ENCODE measurements at regions not wholly inside any gene's neighbourhood (a gene's known extent, or its start where the extent isn't known, plus 50 kb on each side); places are given as distances from the start of the nearest gene placed in this dataset.

GRCh38 chrX:22662776-22663175, 337.0 kb upstream of the DDX53 start:
- TF ChIP-seq POLR2AphosphoS5 (IDR thresholded peaks at IDR 0.05; ENCODE audit: insufficient read depth, low read depth, low read length) (no peak), FOS (IDR thresholded peaks at IDR 0.05; ENCODE audit: borderline replicate concordance, insufficient read depth, low read length) (no peak), CTCF (IDR thresholded peaks at IDR 0.05; ENCODE audit: extremely low read depth in 1 of 2, insufficient read depth in 1 of 2, low read depth in 1 of 2, low read length in 2 of 2) (no peak), MAX (IDR thresholded peaks at IDR 0.05; ENCODE audit: insufficient read depth, insufficient read length) (no peak), JUN (IDR thresholded peaks at IDR 0.05; ENCODE audit: borderline replicate concordance, insufficient read depth, insufficient read length, low read depth) (no peak), EZH2 (IDR thresholded peaks at IDR 0.05; ENCODE audit: borderline replicate concordance, low read depth, low read length, severe bottlenecking) (no peak), GATA2 (IDR thresholded peaks at IDR 0.05; ENCODE audit: insufficient read depth, insufficient read length, low read depth, low read length) (no peak), POLR2A (IDR thresholded peaks at IDR 0.05; ENCODE audit: low read depth, low read length) (no peak), MYC (IDR thresholded peaks at IDR 0.05; ENCODE audit: low read depth, low read length) (no peak)
- Histone ChIP-seq H3K9me1 (replicated peaks; ENCODE audit: control insufficient read depth, extremely low read depth, insufficient read depth, low read length) (no peaks in the 10 kb centered on the region), H4K20me1 (replicated peaks; ENCODE audit: control insufficient read depth, extremely low read depth, insufficient read depth, low read length) (no peaks in the 10 kb centered on the region), H3K27me3 (ENCODE audit: control insufficient read depth in 2 of 2, insufficient read depth in 2 of 2, low read length in 2 of 2) (no peaks in the 10 kb centered on the region), H3K9me3 (replicated peaks; ENCODE audit: control insufficient read depth, insufficient read depth, low read length) (no peaks in the 10 kb centered on the region), H3K4me2 (ENCODE audit: insufficient read depth, low read length) (no peak overlapping the region), H3K36me3 (ENCODE audit: control insufficient read depth in 2 of 2, extremely low read depth in 1 of 2, insufficient read depth in 2 of 2, low read length in 2 of 2) (no peaks in the 10 kb centered on the region), H3K4me3 (replicated peaks in 1 of 3; ENCODE audit: insufficient read depth in 1 of 3, low read depth in 1 of 3, low read length in 3 of 3) (no peak overlapping the region), H3K79me2 (ENCODE audit: control insufficient read depth, insufficient read depth, low read length) (no peaks in the 10 kb centered on the region), H3K27ac (ENCODE audit: insufficient read depth, low read depth, low read length) (no peak overlapping the region), H3K4me1 (ENCODE audit: control insufficient read depth, extremely low read depth, insufficient read depth, low read length) (no peaks in the 10 kb centered on the region), H3K9ac (replicated peaks; ENCODE audit: extremely low read depth, insufficient read depth, low read length) (no peak overlapping the region), H2AFZ (ENCODE audit: low read depth, low read length) (no peak overlapping the region)
- DNase-seq (ENCODE audit: low read depth, low spot score): no peak
- FAIRE-seq: no peak
- no TSS peak for BruUV-seq (replicated peaks)
- POLR2A ChIA-PET: no interaction called here
- dilution Hi-C loops (cut with MboI; ENCODE audit: extremely low pct_ligation_motif_present, low sequenced_read_pairs): no loop called here
- CTCF ChIA-PET: no interaction called here
- intact Hi-C loops (cut with micrococcal nuclease): no loop called here
